ENCODE measurements at regions not wholly inside any gene's neighbourhood (a gene's known extent, or its start where the extent isn't known, plus 50 kb on each side); places are given as distances from the start of the nearest gene placed in this dataset.

DNA sequence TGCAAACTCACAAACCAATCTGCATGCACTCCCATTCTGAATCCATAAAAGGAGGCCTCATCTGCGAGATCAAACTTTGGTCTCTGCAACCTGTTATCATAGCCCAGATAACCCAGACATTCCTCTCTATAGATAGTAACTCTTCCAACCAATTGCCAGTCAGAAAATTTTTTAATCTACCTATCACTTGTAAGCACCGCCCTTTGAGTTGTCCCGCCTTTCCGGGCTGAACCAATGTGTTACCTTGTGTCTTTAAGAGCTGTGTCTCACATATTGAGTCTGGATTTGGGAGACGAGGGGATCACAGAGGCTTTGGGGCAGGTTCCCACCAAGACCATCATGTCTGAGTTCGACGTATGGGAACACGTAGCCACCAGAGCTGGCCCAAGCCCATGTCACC lies 91.1 kb upstream of the PPP1R26 start:
- in situ Hi-C loops (cut with HindIII; ENCODE audit: low pct_unique_long_range_greater_than_20kb, low sequenced_read_pairs), result no loop called here

DNA sequence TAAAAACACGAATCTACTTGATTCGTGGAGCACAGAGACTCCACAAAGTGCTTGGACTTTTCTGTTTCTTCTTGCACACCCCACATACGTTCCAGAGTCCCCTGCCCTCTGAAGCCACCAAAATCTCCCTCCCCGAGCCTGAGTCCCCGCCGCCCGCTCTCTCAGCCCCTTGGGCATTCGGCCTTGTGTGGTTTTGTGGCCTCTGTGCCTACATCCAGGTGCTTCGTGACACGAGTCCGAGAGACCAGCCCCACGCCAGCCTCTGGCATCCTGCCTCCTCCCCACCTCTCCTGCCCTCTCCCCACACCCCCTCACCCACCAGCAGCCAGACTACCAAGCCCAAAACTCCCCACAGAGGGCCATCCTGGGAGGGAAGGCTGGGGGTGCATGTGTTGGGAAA lies 87.8 kb upstream of the PPP1R26 start:
- Histone ChIP-seq H3K27ac (ENCODE audit: low read length) (no peak overlapping the region), H3K9me3 (ENCODE audit: control insufficient read depth, insufficient read depth, low read depth, low read length) (no peaks in the 10 kb centered on the region), H3K36me3 (ENCODE audit: control insufficient read depth, insufficient read depth, low read length) (no peaks in the 10 kb centered on the region), H3K4me1 (ENCODE audit: control insufficient read depth, insufficient read depth, low read length) (no peaks in the 10 kb centered on the region), H3K4me3 (ENCODE audit: low read depth in 2 of 2, low read length in 2 of 2) (no peak overlapping the region), H3K27me3 (ENCODE audit: control insufficient read depth, insufficient read depth, low read length) (no peaks in the 10 kb centered on the region)
- in situ Hi-C loops (cut with HindIII; ENCODE audit: low pct_unique_long_range_greater_than_20kb, low sequenced_read_pairs) (no loop called here), intact Hi-C loops (cut with micrococcal nuclease; ENCODE audit: unreplicated experiment) (no loop called here)
- no TSS peak for BruUV-seq (replicated peaks)
- TF ChIP-seq, protein P1, sequence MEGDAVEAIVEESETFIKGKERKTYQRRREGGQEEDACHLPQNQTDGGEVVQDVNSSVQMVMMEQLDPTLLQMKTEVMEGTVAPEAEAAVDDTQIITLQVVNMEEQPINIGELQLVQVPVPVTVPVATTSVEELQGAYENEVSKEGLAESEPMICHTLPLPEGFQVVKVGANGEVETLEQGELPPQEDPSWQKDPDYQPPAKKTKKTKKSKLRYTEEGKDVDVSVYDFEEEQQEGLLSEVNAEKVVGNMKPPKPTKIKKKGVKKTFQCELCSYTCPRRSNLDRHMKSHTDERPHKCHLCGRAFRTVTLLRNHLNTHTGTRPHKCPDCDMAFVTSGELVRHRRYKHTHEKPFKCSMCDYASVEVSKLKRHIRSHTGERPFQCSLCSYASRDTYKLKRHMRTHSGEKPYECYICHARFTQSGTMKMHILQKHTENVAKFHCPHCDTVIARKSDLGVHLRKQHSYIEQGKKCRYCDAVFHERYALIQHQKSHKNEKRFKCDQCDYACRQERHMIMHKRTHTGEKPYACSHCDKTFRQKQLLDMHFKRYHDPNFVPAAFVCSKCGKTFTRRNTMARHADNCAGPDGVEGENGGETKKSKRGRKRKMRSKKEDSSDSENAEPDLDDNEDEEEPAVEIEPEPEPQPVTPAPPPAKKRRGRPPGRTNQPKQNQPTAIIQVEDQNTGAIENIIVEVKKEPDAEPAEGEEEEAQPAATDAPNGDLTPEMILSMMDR (IDR thresholded peaks at IDR 0.05), result no peak
- TF ChIP-seq, protein P2, sequence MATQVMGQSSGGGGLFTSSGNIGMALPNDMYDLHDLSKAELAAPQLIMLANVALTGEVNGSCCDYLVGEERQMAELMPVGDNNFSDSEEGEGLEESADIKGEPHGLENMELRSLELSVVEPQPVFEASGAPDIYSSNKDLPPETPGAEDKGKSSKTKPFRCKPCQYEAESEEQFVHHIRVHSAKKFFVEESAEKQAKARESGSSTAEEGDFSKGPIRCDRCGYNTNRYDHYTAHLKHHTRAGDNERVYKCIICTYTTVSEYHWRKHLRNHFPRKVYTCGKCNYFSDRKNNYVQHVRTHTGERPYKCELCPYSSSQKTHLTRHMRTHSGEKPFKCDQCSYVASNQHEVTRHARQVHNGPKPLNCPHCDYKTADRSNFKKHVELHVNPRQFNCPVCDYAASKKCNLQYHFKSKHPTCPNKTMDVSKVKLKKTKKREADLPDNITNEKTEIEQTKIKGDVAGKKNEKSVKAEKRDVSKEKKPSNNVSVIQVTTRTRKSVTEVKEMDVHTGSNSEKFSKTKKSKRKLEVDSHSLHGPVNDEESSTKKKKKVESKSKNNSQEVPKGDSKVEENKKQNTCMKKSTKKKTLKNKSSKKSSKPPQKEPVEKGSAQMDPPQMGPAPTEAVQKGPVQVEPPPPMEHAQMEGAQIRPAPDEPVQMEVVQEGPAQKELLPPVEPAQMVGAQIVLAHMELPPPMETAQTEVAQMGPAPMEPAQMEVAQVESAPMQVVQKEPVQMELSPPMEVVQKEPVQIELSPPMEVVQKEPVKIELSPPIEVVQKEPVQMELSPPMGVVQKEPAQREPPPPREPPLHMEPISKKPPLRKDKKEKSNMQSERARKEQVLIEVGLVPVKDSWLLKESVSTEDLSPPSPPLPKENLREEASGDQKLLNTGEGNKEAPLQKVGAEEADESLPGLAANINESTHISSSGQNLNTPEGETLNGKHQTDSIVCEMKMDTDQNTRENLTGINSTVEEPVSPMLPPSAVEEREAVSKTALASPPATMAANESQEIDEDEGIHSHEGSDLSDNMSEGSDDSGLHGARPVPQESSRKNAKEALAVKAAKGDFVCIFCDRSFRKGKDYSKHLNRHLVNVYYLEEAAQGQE (IDR thresholded peaks at IDR 0.05; ENCODE audit: insufficient read depth in 1 of 2, low read depth in 2 of 2, low read length in 1 of 2), result no peak
- TF ChIP-seq TCF7L2 (IDR thresholded peaks at IDR 0.05; ENCODE audit: low read depth, low read length), result no peak
- no peak for TF ChIP-seq SIN3A (IDR thresholded peaks at IDR 0.05; ENCODE audit: borderline replicate concordance, insufficient read depth, low read depth, low read length)
- no peak for TF ChIP-seq POLR2AphosphoS5 (IDR thresholded peaks at IDR 0.05; ENCODE audit: low read depth, low read length)
- ChIA-PET POLR2A (no interaction called here), CTCF (no interaction called here)
- no peak for DNase-seq (ENCODE audit: low read depth, low spot score)
- ATAC-seq, result no peak

More for the DNA sequence above, 91.1 kb upstream of the PPP1R26 start:
- no peaks in the 10 kb centered on the region for H3K36me3 ChIP-seq (ENCODE audit: control insufficient read depth, insufficient read depth, low read length)
- H3K27me3 ChIP-seq (ENCODE audit: control insufficient read depth, insufficient read depth, low read length), result no peaks in the 10 kb centered on the region
- DNase-seq (ENCODE audit: low read depth, low spot score), result no peak
- H3K4me1 ChIP-seq (ENCODE audit: control insufficient read depth, insufficient read depth, low read length), result no peaks in the 10 kb centered on the region
- no TSS peak for BruUV-seq (replicated peaks)
- intact Hi-C loops (cut with micrococcal nuclease; ENCODE audit: unreplicated experiment), result no loop called here
- H3K27ac ChIP-seq (ENCODE audit: low read length), result no peak overlapping the region
- no peak for TF ChIP-seq POLR2AphosphoS5 (IDR thresholded peaks at IDR 0.05; ENCODE audit: low read depth, low read length)
- TF ChIP-seq TCF7L2 (IDR thresholded peaks at IDR 0.05; ENCODE audit: low read depth, low read length), result no peak
- TF ChIP-seq, protein P2 (IDR thresholded peaks at IDR 0.05; ENCODE audit: insufficient read depth in 1 of 2, low read depth in 2 of 2, low read length in 1 of 2), result no peak
- TF ChIP-seq, protein P1 (IDR thresholded peaks at IDR 0.05), result no peak
- no peak for TF ChIP-seq SIN3A (IDR thresholded peaks at IDR 0.05; ENCODE audit: borderline replicate concordance, insufficient read depth, low read depth, low read length)
- no peaks in the 10 kb centered on the region for H3K9me3 ChIP-seq (ENCODE audit: control insufficient read depth, insufficient read depth, low read depth, low read length)
- CTCF ChIA-PET, result no interaction called here
- POLR2A ChIA-PET, result no interaction called here
- ATAC-seq, result no peak
- H3K4me3 ChIP-seq (ENCODE audit: low read depth in 2 of 2, low read length in 2 of 2), result no peak overlapping the region
